Glomerular endothelial cell (primary cell): ENCODE measurements at regions not wholly inside any gene's neighbourhood (a gene's known extent, or its start where the extent isn't known, plus 50 kb on each side); places are given as distances from the start of the nearest gene placed in this dataset.

ENCODE experiments used
- DNase-seq: peaks from one replicate; pipeline ENCODE4 v3.0.0-alpha.2; 2011; ENCODE audit warnings: low read depth, low spot score; ENCODE audit errors: extremely low read depth

GRCh38 chr14:95415993-95416392, 96.3 kb upstream of the CLMN start:
- DNase-seq = no peak

DNA sequence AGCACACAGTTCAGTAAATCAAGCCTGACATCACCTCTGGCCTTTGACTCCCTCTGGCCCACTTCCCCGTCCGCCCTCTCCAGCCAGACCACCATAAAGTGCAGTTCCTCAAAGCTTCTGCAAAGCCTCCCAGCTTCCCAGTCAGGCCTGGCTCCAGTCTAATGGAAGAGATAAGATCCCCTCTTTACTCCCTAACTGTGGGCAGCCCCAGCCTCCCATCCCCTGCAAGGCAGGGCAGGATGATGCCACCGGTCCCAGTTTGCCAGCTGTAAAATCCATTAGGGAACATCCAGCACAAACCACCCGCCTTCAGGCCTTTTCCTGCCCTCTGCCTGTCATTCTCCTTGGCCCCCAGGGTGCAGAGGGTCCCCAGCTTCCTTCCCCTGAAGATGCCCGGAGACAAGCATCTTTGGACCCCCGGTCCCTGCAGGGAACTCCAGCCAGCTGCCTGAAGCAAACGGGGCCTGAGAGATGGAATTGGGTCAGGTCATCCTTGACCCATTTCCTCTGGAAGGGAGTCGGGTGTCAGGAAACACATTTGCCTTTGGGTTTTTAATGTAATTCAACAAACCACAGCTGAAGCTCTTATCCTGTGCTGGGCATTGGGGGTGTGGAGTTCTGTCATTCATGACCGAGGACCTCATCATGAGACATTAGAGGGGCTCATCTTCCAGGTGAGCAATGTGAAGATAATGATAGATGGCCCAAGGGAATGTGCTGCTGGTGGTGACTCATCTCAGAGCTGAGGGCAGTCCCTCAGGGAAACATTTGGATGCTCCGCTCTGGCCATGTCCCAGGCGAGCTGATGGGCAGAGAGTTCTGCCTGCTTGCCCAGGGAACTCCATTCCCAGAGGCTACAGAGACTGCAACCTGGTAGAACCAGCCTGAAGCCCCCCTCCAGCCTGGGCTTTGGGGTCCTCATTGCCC, 93.8 kb upstream of the CLMN start:
- DNase-seq = no peak

- no peak for DNase-seq
Measured at GRCh38 chr14:95410838-95411237, 91.1 kb upstream of the CLMN start.

- no peak for DNase-seq
Measured at GRCh38 chr14:95409477-95410272, 90.0 kb upstream of the CLMN start.

DNA sequence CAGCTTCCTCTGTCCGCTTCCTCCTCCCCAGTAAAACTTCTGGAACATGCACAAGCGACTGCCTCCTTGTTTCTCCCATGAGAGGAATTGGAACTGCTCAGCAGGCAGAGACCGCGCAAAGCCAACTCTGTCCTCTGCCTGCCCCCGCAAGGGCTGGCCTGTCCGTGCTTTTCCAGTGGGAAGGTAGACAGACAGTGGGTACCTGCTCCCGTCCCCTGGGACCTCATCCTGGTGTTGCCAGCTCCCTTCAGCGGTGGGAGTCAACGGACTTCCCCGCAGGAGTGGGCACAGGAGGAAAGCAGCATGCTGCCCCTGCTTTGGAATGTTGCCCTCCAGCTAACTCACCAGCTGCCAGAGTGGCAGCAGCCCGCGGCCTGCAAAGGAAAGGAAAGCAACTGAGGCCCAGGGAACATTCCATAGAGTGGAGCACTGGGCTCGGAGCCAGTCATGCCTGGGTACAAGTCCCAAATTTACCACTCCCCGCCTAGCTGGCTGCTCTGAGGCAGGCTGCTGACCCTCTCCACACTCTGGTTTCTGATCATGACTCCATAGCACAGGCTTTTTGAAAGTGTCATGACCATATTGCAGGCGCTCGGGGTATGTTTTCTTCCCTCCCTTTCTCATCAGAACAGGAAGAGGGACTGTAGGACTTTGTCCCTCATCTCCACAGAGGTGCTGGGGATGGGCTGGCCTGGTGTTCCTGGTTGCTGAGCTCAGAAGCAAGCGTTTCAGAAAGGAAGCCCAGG, 89.2 kb upstream of the CLMN start:
- no peak for DNase-seq

DNA sequence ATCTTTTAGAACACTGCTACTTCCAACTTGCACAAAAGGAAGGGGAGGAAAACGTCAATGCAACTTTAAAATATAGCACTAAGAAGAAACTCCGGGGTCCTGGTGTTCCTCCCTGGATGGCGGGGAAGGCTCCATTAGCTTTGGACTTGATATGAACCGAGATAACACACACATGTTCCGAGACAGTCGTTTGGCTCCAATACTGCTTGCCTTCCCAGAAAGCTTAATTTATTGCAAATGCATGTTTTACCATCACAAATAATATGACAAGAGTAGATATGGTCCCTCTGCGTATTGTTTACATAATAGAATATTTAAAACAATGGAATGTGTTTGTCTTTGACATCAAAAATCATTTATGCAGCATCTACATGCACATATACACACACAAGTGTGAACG, 87.6 kb upstream of the CLMN start:
- DNase-seq = no peak

GRCh38 chr14:95406756-95407277, 87.1 kb upstream of the CLMN start:
- DNase-seq = no peak

- no peak for DNase-seq
Measured at GRCh38 chr14:95404583-95404982, 84.9 kb upstream of the CLMN start.

DNA sequence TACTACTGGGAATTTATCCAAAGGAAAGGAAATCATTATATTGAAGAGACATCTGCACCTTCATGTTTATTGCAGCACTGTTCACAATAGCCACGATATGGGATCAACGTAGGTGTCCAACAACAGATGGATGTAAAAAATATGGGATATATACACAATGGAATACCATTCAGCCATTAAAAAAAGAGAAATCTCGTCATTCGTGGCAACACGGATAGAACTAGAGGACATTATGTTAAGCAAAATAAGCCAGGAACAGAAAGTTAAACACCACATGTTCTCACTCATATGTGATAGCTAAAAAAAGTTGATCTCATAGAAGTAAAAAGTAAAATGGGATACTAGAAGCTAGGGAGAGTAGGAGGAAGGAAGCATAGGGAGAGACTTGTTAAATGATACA, 82.9 kb upstream of the CLMN start:
- no peak for DNase-seq

GRCh38 chr14:95402176-95402575, 82.5 kb upstream of the CLMN start:
- no peak for DNase-seq

- no peak for DNase-seq
Measured at GRCh38 chr14:95398630-95399547, 79.2 kb upstream of the CLMN start.

- DNase-seq = no peak
Measured at GRCh38 chr14:95397325-95397724, 77.6 kb upstream of the CLMN start.

GRCh38 chr14:95396221-95396620, 76.5 kb upstream of the CLMN start:
- no peak for DNase-seq

DNA sequence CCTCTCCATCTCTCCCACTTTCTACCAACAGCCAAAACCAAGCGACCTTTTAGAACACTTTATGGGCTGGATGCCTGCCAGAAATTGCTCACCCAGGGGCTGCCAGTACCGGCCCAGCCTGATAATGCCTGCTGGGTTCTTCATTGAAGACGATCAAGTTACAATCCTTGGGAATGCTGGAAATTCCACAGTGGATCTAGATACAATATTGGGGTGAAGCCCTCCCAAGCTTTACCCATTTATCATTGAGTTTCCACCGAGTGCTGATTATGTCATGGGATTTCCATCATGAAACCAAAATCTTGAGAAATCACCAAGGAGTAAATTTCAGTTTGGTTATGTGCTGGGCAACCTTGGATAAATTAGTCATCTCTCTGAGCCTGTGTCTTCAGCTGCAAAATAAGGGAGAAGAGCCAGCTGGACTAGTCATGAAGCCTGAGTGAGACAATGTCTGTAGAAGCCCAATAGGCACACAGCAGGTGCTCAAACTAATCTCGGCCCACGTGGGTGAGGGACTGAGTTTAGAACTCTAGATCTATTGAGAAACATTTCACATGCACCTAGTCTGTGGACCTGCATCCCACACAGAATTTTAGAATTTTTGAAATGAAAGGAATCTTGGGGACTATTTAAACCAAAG, 75.5 kb upstream of the CLMN start:
- no peak for DNase-seq

- DNase-seq = no peak
Measured at GRCh38 chr14:95394297-95395097, 74.8 kb upstream of the CLMN start.

DNA sequence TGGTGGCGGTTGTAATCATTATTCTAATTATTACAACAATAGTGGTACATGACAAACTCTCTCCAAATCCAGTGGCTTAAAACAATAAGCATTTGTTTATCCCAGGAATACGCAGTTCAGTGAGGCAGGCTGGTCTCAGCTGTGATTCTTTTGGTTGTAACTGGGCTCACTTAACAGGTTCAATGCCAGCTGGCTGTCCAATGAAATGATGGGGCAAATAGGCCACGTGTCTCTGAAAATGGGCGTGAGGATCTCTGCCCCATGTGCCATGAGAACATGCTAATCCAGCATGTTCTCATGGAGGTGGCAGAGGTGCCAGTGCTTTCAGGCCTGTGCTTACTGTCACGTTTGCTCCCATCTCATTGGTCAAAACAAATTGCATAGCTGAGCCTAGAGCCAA, 73.1 kb upstream of the CLMN start:
- no peak for DNase-seq

GRCh38 chr14:95391331-95391730, 71.6 kb upstream of the CLMN start:
- DNase-seq = no peak

DNA sequence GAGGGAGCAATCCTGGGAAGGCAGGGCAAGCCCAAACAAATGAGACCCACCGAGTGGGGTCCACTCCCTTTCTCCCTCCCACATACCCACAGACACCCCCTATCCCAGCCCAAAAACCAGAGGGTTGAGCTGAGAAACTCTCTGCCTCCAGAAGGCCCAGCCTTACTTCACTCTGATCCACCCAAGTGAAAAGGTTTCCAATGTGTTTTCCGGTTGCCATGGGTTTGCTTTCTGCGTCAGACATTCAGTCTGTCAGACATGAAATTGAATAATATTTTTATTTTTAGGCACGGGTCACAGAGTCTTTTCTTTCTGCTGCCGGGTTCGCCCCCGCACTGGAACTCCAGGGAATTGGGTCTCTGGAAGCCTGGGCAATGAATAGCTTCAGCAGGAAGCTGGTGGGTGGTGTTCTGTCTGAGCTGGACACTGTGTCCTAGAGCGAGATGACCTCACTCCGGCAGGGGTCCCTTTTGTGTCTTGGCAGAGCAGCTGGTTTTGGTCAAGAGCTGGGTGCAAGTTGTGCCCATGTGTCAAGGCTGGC, 69.8 kb upstream of the CLMN start:
- DNase-seq = no peak
